HL-60 (cell line): ENCODE measurements at regions not wholly inside any gene's neighbourhood (a gene's known extent, or its start where the extent isn't known, plus 50 kb on each side); places are given as distances from the start of the nearest gene placed in this dataset.

Experiments
- GABPA ChIP-seq: IDR thresholded peaks from 2 replicates; pipeline ENCODE4 v1.6.1; 2012; ENCODE audit warnings: low read depth
- POLR2AphosphoS5 ChIP-seq: IDR thresholded peaks from 2 replicates; pipeline ENCODE4 v1.6.1; 2012; ENCODE audit warnings: low read depth
- SPI1 ChIP-seq: IDR thresholded peaks from 2 replicates; pipeline ENCODE4 v1.6.1; 2012; ENCODE audit warnings: low read depth, mild to moderate bottlenecking, borderline replicate concordance
- TF ChIP-seq, protein P1 (sequence below): IDR thresholded peaks from one replicate; pipeline ENCODE4 v1.5.1; 2011; ENCODE audit warnings: low read length, control low read depth, inconsistent platforms; ENCODE audit not compliant: insufficient read depth
- TF ChIP-seq, protein P2 (sequence below): IDR thresholded peaks from 2 replicates; pipeline ENCODE4 v1.6.1; 2012; ENCODE audit warnings: low read depth; ENCODE audit not compliant: insufficient replicate concordance

DNA sequence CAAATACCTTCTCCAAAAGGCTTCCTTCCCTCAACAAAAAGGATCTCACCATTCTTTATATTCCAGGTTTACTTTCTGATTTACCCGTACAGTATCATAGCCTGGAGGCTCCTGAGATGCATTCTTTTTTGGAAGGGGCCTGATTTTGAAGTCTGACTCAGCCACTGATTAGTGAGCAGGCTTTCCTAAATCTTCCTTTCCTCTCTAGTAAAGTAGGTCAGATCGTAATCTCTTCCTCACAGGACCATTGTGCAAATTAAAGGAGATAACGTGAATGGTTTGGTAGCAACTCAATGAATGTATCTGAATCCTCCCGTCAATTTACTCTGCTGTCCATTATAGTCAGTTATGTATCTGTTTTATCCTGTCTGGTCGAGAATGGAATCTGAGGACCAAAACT is 227.7 kb upstream of the ANO5 start:
- TF ChIP-seq, protein P1, sequence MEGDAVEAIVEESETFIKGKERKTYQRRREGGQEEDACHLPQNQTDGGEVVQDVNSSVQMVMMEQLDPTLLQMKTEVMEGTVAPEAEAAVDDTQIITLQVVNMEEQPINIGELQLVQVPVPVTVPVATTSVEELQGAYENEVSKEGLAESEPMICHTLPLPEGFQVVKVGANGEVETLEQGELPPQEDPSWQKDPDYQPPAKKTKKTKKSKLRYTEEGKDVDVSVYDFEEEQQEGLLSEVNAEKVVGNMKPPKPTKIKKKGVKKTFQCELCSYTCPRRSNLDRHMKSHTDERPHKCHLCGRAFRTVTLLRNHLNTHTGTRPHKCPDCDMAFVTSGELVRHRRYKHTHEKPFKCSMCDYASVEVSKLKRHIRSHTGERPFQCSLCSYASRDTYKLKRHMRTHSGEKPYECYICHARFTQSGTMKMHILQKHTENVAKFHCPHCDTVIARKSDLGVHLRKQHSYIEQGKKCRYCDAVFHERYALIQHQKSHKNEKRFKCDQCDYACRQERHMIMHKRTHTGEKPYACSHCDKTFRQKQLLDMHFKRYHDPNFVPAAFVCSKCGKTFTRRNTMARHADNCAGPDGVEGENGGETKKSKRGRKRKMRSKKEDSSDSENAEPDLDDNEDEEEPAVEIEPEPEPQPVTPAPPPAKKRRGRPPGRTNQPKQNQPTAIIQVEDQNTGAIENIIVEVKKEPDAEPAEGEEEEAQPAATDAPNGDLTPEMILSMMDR: no peak
- TF ChIP-seq SPI1 (no peak), POLR2AphosphoS5 (no peak), GABPA (no peak)
- TF ChIP-seq, protein P2, sequence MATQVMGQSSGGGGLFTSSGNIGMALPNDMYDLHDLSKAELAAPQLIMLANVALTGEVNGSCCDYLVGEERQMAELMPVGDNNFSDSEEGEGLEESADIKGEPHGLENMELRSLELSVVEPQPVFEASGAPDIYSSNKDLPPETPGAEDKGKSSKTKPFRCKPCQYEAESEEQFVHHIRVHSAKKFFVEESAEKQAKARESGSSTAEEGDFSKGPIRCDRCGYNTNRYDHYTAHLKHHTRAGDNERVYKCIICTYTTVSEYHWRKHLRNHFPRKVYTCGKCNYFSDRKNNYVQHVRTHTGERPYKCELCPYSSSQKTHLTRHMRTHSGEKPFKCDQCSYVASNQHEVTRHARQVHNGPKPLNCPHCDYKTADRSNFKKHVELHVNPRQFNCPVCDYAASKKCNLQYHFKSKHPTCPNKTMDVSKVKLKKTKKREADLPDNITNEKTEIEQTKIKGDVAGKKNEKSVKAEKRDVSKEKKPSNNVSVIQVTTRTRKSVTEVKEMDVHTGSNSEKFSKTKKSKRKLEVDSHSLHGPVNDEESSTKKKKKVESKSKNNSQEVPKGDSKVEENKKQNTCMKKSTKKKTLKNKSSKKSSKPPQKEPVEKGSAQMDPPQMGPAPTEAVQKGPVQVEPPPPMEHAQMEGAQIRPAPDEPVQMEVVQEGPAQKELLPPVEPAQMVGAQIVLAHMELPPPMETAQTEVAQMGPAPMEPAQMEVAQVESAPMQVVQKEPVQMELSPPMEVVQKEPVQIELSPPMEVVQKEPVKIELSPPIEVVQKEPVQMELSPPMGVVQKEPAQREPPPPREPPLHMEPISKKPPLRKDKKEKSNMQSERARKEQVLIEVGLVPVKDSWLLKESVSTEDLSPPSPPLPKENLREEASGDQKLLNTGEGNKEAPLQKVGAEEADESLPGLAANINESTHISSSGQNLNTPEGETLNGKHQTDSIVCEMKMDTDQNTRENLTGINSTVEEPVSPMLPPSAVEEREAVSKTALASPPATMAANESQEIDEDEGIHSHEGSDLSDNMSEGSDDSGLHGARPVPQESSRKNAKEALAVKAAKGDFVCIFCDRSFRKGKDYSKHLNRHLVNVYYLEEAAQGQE: no peak
